Left forelimb (tissue), 1 donor: ENCODE measurements at regions not wholly inside any gene's neighbourhood (a gene's known extent, or its start where the extent isn't known, plus 50 kb on each side); places are given as distances from the start of the nearest gene placed in this dataset.
"Not testable (repeated sequence)": the region's sequence is repeated elsewhere in the genome, so short reads cannot be mapped to it uniquely, and the experiment has no call there.

Experiments used
- DNase-seq: peaks from one replicate; pipeline ENCODE4 v3.0.0-alpha.2; 2018; ENCODE audit warnings: low spot score

DNA sequence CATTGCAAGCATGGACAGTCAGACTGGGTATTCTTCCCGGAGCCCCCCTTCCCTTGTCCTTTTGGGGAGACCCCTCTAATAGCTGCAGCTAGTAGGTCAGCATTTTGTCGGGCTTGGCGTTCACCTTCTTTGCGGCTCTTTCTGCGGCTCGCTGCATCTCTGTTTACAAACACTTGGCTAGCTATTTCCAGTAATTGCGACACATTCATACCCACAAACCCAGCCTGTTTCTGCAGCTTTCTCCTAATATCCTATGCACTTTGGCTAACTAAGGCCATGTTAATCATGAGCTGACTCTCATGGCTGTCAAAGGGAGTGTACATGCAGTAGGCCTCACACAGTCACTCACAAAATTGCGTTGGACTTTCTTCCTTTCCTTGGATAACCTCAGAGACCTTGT is 716.4 kb downstream of the AMY1C start:
- DNase-seq, result no peak

DNA sequence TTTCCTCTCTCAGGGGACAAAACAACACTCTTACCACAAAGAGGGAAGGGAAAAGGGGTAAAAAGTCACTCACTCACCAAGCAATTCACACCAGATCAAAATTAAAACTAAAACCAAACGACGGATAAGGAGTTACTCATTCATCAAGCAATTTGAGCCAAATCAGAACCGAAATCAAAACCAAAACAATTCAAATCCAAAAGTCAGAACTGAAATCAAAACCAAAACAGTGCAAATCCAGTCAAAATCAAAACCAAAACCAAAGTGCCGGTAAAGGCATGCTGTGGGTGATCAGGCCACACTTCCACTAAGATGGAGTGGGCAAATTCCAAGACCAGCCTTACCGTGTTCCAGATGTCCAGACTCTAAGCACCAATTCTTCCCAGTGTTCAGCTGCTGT is 717.9 kb downstream of the AMY1C start:
- no peak for DNase-seq

- DNase-seq, result no peak
Observed at GRCh38 chr1:104468282-104468681, 718.6 kb downstream of the AMY1C start.

DNA sequence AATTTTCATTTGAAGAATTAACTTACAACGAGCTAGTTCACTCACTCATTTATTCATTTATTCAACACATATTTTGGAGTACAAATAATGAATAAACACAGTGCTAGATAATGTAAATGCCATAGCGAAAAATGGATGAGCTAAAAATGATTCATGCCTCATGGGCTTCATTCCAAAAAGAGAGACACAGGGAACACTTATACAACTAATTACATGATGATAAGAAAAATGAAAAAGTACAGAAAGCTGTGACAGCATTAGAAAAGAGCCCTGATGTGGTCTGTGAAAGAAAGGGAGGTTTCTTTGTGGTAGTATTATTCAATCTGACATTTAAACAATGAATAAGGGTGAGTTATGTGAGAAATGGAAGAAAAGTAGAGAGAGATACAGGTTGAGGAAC is 726.4 kb downstream of the AMY1C start:
- DNase-seq, result no peak

GRCh38 chr1:104488296-104489015 is 738.8 kb downstream of the AMY1C start:
- DNase-seq, result no peak

DNA sequence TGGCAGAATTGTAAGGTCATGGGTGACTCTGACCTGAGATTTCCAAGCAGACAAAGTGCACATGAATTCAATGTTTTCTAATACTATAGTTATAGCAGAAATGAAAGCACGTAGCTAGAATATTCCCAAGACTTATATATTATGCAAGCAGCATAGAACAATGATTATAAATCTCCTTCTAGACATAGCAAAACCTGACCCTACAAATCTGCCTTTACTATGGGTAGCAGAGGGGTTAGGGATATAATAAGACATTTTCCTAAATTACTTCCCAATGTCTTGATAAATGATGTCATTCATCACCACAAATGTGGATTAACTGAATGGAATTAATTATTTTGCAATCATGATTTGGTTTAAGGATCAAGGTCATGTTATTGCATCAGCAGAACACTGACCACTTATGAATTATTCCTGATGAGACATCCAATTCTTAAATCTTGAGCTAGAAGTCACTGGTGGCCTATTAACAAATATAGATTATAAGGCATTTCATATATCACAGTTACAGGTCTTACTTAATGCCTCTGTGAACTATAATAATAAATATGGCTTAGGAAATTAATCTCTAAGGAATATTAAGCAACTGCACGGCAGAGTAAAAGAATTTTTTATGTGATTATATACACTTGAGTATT is 776.6 kb downstream of the AMY1C start:
- DNase-seq, result no peak

GRCh38 chr1:104531990-104532389 is 782.3 kb downstream of the AMY1C start:
- no peak for DNase-seq

GRCh38 chr1:104574620-104575019 is 824.9 kb downstream of the AMY1C start:
- no peak for DNase-seq

GRCh38 chr1:104592926-104593325 is 843.2 kb downstream of the AMY1C start:
- no peak for DNase-seq

- DNase-seq, result no peak
Observed at GRCh38 chr1:104593413-104594187, 843.9 kb downstream of the AMY1C start.

DNA sequence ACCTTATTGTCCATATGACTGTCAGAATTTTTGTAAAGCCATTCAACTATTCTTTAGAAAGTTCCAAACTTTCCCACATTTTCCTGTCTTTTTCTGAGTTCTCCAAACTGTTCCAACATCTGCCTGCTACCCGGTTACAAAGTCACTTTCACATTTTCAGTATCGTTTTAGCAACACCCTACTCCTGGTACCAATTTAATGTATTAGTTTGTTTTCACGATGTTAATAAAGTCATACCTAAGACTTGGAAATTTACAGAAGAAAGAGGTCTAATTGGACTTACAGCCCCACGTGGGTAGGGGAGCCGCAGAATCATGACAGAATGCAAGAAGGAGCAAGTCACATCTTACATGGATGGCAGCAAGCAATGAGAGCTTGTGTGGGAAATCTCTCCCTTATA is 867.8 kb downstream of the AMY1C start:
- DNase-seq, result no peak

- DNase-seq, result no peak
Observed at GRCh38 chr1:104621221-104621620, 871.5 kb downstream of the AMY1C start.

- no peak for DNase-seq
Observed at GRCh38 chr1:104624538-104624937, 874.8 kb downstream of the AMY1C start.

- DNase-seq, result no peak
Observed at GRCh38 chr1:104629589-104629988, 879.9 kb downstream of the AMY1C start.

DNA sequence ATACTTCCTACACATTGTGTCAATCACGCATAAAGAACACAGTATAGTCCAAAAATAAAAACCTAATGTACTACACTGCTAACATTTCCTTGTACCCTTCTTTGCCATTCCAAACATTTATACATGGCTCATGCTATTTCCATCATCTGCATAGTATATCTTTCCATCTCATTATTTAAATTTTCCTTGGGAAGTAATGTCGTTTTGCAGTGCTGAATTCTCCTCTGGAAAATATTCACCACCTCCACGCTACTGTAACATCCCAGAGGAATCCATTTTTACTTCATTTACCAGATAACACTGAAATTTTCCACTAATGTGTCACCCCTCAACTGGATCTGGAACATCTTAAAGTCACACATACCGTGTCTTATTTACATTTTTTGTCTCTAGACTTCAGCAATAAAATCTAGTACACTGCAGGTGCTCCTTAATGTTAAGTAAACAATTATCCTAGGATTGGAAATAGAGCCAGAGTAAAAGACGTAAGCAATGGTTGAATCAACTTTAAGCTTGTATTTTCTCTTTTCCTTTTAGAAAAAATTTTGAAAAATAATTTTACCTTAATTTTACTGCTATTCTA is 881.0 kb downstream of the AMY1C start:
- no peak for DNase-seq

DNA sequence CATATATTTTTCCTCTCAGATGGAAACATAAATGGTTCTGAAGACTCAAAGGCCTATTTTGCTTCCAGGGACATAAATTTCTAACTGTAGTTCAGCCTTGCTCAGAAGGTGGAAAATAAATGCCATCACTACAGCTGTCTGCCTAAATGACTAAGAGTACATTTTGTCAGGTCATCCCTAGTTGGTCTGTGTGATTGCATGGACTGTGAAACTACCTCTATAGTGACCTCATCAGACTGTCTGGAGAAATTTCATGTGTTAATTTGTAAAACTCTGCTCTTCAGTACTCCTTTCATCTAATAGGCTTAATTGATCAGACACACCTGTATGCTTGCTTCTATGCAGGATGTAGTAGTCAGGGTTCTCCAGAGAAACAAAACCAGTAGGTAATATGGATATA is 886.9 kb downstream of the AMY1C start:
- no peak for DNase-seq

DNA sequence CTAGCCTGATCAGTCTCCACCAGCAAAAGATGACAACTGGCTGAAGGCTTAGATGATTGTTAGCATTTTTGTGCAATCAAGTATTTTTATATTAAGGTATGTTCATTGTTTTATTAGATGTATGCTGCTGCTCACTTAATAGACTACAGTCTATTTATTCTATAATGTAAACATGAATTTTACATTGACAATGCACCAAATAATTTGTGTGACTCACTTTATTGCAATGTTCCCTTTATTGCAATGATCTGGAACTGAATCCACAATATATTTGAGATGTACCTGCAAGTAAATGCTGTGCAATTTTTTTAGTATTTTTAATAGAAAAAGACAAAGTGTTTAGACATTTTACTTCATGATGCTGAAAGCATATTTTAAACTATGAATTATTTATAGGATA is 896.5 kb downstream of the AMY1C start:
- DNase-seq, result no peak

GRCh38 chr1:104648269-104648691 is 898.6 kb downstream of the AMY1C start:
- no peak for DNase-seq

DNA sequence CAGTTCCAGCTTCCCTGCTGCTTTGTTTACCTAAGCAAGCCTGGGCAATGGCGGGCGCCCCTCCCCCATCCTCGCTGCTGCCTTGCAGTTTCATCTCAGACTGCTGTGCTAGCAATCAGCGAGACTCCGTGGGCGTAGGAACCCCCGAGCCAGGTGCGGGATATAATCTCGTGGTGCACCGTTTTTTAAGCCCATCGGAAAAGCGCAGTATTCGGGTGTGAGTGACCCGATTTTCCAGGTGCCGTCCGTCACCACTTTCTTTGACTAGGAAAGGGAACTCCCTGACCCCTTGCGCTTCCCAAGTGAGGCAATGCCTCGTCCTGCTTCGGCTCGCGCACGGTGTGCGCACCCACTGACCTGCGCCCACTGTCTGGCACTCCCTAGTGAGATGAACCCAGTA is 914.7 kb downstream of the AMY1C start:
- DNase-seq, result not testable (repeated sequence)

DNA sequence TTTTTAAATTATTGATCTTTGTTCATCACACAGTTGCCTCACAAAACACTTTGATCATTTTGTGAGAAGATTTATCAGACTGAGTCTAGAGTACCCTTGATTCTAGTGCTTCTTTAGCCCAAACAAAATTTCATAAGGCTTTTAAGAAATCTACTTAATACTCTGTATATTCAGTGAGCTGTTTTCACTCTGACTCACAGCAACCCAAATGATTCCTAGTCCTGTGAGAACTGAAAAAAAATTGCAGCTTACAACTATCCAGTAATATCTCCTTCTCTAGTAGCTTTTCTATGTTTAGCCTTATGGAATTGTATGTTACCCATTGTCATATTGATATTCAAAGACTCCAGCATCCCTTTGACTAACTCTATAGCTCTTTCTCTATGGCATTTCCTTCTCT is 915.6 kb downstream of the AMY1C start:
- DNase-seq, result no peak

- no peak for DNase-seq
Observed at GRCh38 chr1:104671684-104672353, 922.1 kb downstream of the AMY1C start.

DNA sequence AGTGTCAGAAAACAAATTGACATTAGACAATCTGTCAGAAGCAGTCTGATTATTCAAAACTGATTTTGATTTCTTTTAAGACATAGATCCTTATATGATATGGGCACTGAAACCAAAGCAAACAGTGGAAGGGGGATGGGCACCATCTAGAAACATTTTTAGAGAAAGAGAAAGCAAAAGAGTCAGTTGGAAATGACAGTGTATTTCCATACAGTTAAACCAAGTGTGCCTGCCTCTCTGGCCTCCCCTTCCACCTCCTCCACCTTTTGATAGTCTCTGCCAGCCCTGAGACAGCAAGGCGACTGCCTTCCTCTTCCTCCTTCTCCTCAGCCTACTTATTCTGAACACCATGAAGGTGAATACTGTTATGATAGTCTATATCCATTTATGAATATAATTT is 949.7 kb downstream of the AMY1C start:
- no peak for DNase-seq
